GM18498 (cell line): ENCODE measurements at regions not wholly inside any gene's neighbourhood (a gene's known extent, or its start where the extent isn't known, plus 50 kb on each side); places are given as distances from the start of the nearest gene placed in this dataset.

Source experiments
- ATAC-seq: cut with Tn5 transposase; IDR thresholded peaks from one replicate; pipeline ENCODE4 v1.9.1; 2021; ENCODE audit warnings: mild to moderate bottlenecking, moderate library complexity; ENCODE audit not compliant: unreplicated experiment

- ATAC-seq, result no peak
These were observed 607.3 kb downstream of the NCAM2 start for GRCh38 chr21:21605521-21605920.

GRCh38 chr21:21606041-21606440 is 607.8 kb downstream of the NCAM2 start:
- no peak for ATAC-seq

GRCh38 chr21:21612466-21612865 is 614.3 kb downstream of the NCAM2 start:
- ATAC-seq, result no peak

- no peak for ATAC-seq
These were observed 616.8 kb downstream of the NCAM2 start for GRCh38 chr21:21614966-21615365.

- ATAC-seq, result no peak
These were observed 624.4 kb downstream of the NCAM2 start for GRCh38 chr21:21622460-21623234.

GRCh38 chr21:21624674-21625073 is 626.5 kb downstream of the NCAM2 start:
- no peak for ATAC-seq

GRCh38 chr21:21631961-21632360 is 633.8 kb downstream of the NCAM2 start:
- ATAC-seq, result no peak

GRCh38 chr21:21632926-21633325 is 634.7 kb downstream of the NCAM2 start:
- ATAC-seq, result no peak

GRCh38 chr21:21661741-21662140 is 663.5 kb downstream of the NCAM2 start:
- ATAC-seq, result no peak

GRCh38 chr21:21662776-21663175 is 664.6 kb downstream of the NCAM2 start:
- ATAC-seq, result no peak

- no peak for ATAC-seq
These were observed 666.7 kb downstream of the NCAM2 start for GRCh38 chr21:21664871-21665270.

- no peak for ATAC-seq
These were observed 668.5 kb downstream of the NCAM2 start for GRCh38 chr21:21666689-21667088.

- no peak for ATAC-seq
These were observed 670.0 kb downstream of the NCAM2 start for GRCh38 chr21:21668198-21668597.

GRCh38 chr21:21673959-21674358 is 675.8 kb downstream of the NCAM2 start:
- ATAC-seq, result no peak

- ATAC-seq, result no peak
These were observed 677.4 kb downstream of the NCAM2 start for GRCh38 chr21:21675601-21676000.

GRCh38 chr21:21682172-21682571 is 684.0 kb downstream of the NCAM2 start:
- ATAC-seq, result no peak

GRCh38 chr21:21688889-21689288 is 690.7 kb downstream of the NCAM2 start:
- ATAC-seq, result no peak

GRCh38 chr21:21690068-21690665 is 692.0 kb downstream of the NCAM2 start:
- no peak for ATAC-seq

GRCh38 chr21:21712748-21713520 is 714.7 kb downstream of the NCAM2 start:
- ATAC-seq, result no peak

GRCh38 chr21:21713651-21714180 is 715.5 kb downstream of the NCAM2 start:
- no peak for ATAC-seq

GRCh38 chr21:21714426-21714825 is 716.2 kb downstream of the NCAM2 start:
- ATAC-seq, result no peak
